SU-DHL-6 (cell line): ENCODE measurements at regions not wholly inside any gene's neighbourhood (a gene's known extent, or its start where the extent isn't known, plus 50 kb on each side); places are given as distances from the start of the nearest gene placed in this dataset.

Source experiments
- H2AFZ ChIP-seq: fragments of 200-600 bp; sonication (generic); 2 replicates; pipeline ENCODE4 v1.6.1; 2014; ENCODE audit warnings: low read depth, mild to moderate bottlenecking, moderate library complexity, mixed read lengths, antibody characterized with exemption, low read length; ENCODE audit not compliant: severe bottlenecking
- H3F3A ChIP-seq: fragments of 200-600 bp; shearing (Covaris generic); 2 replicates; pipeline ENCODE4 v1.6.0; 2016; ENCODE audit warnings: antibody characterized with exemption, mild to moderate bottlenecking; ENCODE audit not compliant: insufficient read depth
- H3K27ac ChIP-seq: fragments of 200-600 bp; sonication (generic); 2 replicates; pipeline ENCODE4 v1.5.1; 2016; ENCODE audit warnings: low read depth, mild to moderate bottlenecking, low read length, moderate library complexity, mixed read lengths
- H3K27me3 ChIP-seq: fragments of 200-600 bp; sonication (generic), shearing (Covaris generic); 2 replicates; pipeline ENCODE4 v1.6.0; 2014; ENCODE audit warnings: mild to moderate bottlenecking, low read length
- H3K36me3 ChIP-seq: fragments of 200-600 bp; sonication (generic); 2 replicates; pipeline ENCODE4 v1.6.1; 2014; ENCODE audit warnings: mild to moderate bottlenecking, low read length, mixed read lengths
- H3K4me2 ChIP-seq: fragments of 300-600, 200-600 bp; shearing (Covaris generic), sonication (generic); 2 replicates; pipeline ENCODE4 v1.6.0; 2014; ENCODE audit warnings: low read length, low read depth, mild to moderate bottlenecking; ENCODE audit not compliant: poor library complexity, severe bottlenecking
- H3K4me3 ChIP-seq: fragments of 200-600 bp; sonication (generic); 2 replicates; pipeline ENCODE4 v1.5.1; 2014; ENCODE audit warnings: antibody characterized with exemption, low read length, mild to moderate bottlenecking, mixed read lengths; ENCODE audit not compliant: insufficient read depth, poor library complexity, severe bottlenecking
- H3K79me2 ChIP-seq: fragments of 200-600 bp; sonication (generic); 2 replicates; pipeline ENCODE4 v1.6.1; 2014; ENCODE audit warnings: mild to moderate bottlenecking, low read length, moderate library complexity; ENCODE audit not compliant: insufficient read depth
- H3K9ac ChIP-seq: fragments of 200-600 bp; sonication (generic); 2 replicates; pipeline ENCODE4 v1.7.0; 2014; ENCODE audit warnings: mild to moderate bottlenecking, low read length
- H3K9me2 ChIP-seq: fragments of 200-600 bp; sonication (generic); replicated peaks from 2 replicates; pipeline ENCODE4 v1.6.1; 2014; ENCODE audit warnings: low read length; ENCODE audit not compliant: insufficient read depth
- H3K9me3 ChIP-seq: fragments of 200-600 bp; sonication (generic); 2 replicates; pipeline ENCODE4 v1.6.1; 2014; ENCODE audit warnings: low read length, mixed read lengths; ENCODE audit not compliant: insufficient read depth
- H4K20me1 ChIP-seq: fragments of 200-600 bp; sonication (generic); 2 replicates; pipeline ENCODE4 v1.6.1; 2014; ENCODE audit warnings: low read depth, mild to moderate bottlenecking, antibody characterized with exemption, low read length, moderate library complexity, mixed read lengths
- CTCF ChIP-seq: fragments of 200-600 bp; sonication (generic); IDR thresholded peaks from one replicate; pipeline ENCODE4 v1.5.1; 2017; ENCODE audit warnings: antibody characterized with exemption, mild to moderate bottlenecking, low read length, moderate library complexity; ENCODE audit not compliant: insufficient read depth, poor library complexity, severe bottlenecking
- EZH2phosphoT487 ChIP-seq: fragments of 200-600 bp; sonication (generic), shearing (Covaris generic); conservative IDR thresholded peaks from 2 replicates; pipeline ENCODE4 v1.6.1; 2018; ENCODE audit warnings: mild to moderate bottlenecking, antibody characterized with exemption, low read length, moderate library complexity, mixed read lengths

- no peak overlapping the region for H3K4me3 ChIP-seq
- no peak overlapping the region for H2AFZ ChIP-seq
- no peak for TF ChIP-seq EZH2phosphoT487
- TF ChIP-seq CTCF = no peak
Observed at GRCh38 chr4:115648786-115649185, 535.4 kb upstream of the NDST4 start.

GRCh38 chr4:115629270-115629669 is 515.9 kb upstream of the NDST4 start:
- Histone ChIP-seq H4K20me1 (no peaks in the 10 kb centered on the region), H3K9ac (no peak overlapping the region), H3K27me3 (no peaks in the 10 kb centered on the region), H3K36me3 (no peaks in the 10 kb centered on the region), H3K9me2 (no peaks in the 10 kb centered on the region), H2AFZ (no peak overlapping the region), H3K27ac (no peak overlapping the region), H3F3A (no peaks in the 10 kb centered on the region), H3K4me2 (no peak overlapping the region), H3K9me3 (no peaks in the 10 kb centered on the region), H3K4me3 (no peak overlapping the region), H3K79me2 (no peaks in the 10 kb centered on the region)
- TF ChIP-seq CTCF (no peak), EZH2phosphoT487 (no peak)

More at GRCh38 chr4:115648786-115649185, 535.4 kb upstream of the NDST4 start:
- Histone ChIP-seq H3F3A (no peaks in the 10 kb centered on the region), H3K27me3 (no peaks in the 10 kb centered on the region), H3K4me2 (no peak overlapping the region), H3K9me3 (no peaks in the 10 kb centered on the region), H3K9me2 (no peaks in the 10 kb centered on the region), H3K27ac (no peak overlapping the region), H3K36me3 (no peaks in the 10 kb centered on the region), H3K9ac (no peak overlapping the region), H3K79me2 (no peaks in the 10 kb centered on the region), H4K20me1 (no peaks in the 10 kb centered on the region)

- Histone ChIP-seq H2AFZ (no peak overlapping the region), H3K27me3 (no peaks in the 10 kb centered on the region), H3K4me3 (no peak overlapping the region), H3K9me3 (no peaks in the 10 kb centered on the region), H3K9me2 (no peaks in the 10 kb centered on the region), H3K79me2 (no peaks in the 10 kb centered on the region), H3K27ac (no peak overlapping the region), H3K9ac (no peak overlapping the region), H3K4me2 (no peak overlapping the region), H4K20me1 (no peaks in the 10 kb centered on the region), H3F3A (no peaks in the 10 kb centered on the region), H3K36me3 (no peaks in the 10 kb centered on the region)
- TF ChIP-seq CTCF = no peak
- TF ChIP-seq EZH2phosphoT487 = no peak
Observed at GRCh38 chr4:115609631-115610030, 496.2 kb upstream of the NDST4 start.

- no peak overlapping the region for H2AFZ ChIP-seq
Observed at GRCh38 chr4:115607311-115607710, 493.9 kb upstream of the NDST4 start.

More at GRCh38 chr4:115607311-115607710, 493.9 kb upstream of the NDST4 start:
- no peak overlapping the region for H3K4me2 ChIP-seq
- no peaks in the 10 kb centered on the region for H4K20me1 ChIP-seq
- TF ChIP-seq EZH2phosphoT487 = no peak
- TF ChIP-seq CTCF = no peak
- no peak overlapping the region for H3K9ac ChIP-seq
- no peaks in the 10 kb centered on the region for H3K27me3 ChIP-seq
- no peaks in the 10 kb centered on the region for H3K9me3 ChIP-seq
- no peaks in the 10 kb centered on the region for H3K79me2 ChIP-seq
- no peak overlapping the region for H3K27ac ChIP-seq
- H3K36me3 ChIP-seq = no peaks in the 10 kb centered on the region
- no peaks in the 10 kb centered on the region for H3K9me2 ChIP-seq
- no peak overlapping the region for H3K4me3 ChIP-seq
- no peaks in the 10 kb centered on the region for H3F3A ChIP-seq
